Suppressor macrophage (primary cell): ENCODE measurements at regions not wholly inside any gene's neighbourhood (a gene's known extent, or its start where the extent isn't known, plus 50 kb on each side); places are given as distances from the start of the nearest gene placed in this dataset.

ENCODE experiments used
- DNase-seq, 4 experiments: peaks; one replicate each; pipeline ENCODE4 v3.0.0-alpha.2; 2020 to 2022

- no peak for DNase-seq
These were observed 188.1 kb downstream of the SNAPC1 start for GRCh38 chr14:61950340-61950739.

DNA sequence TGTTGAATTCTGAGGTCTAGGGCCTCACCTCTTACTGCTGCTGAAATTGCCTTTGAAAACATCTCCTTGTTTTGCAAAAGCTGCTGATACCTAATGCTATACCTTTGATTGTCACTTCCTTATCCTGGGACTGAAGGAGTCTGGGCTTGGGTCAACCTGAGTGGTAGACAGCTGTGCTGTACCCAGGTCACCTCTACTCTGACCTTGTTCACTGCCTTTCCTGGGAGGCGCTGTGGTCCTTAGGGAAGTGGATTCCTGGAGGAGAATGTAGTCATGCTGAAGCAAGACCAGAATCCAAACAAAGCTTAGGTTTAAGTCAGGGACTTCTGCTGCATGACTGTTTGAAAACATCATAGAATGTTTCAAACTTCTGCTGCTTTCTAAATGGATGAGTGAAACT lies 191.4 kb downstream of the SNAPC1 start:
- DNase-seq: no peak

- no peak for DNase-seq
These were observed 192.1 kb downstream of the SNAPC1 start for GRCh38 chr14:61954306-61954705.

- DNase-seq: no peak
These were observed 194.3 kb downstream of the SNAPC1 start for GRCh38 chr14:61956517-61956916.

- no peak for DNase-seq
These were observed 197.1 kb downstream of the SNAPC1 start for GRCh38 chr14:61959348-61959747.

DNA sequence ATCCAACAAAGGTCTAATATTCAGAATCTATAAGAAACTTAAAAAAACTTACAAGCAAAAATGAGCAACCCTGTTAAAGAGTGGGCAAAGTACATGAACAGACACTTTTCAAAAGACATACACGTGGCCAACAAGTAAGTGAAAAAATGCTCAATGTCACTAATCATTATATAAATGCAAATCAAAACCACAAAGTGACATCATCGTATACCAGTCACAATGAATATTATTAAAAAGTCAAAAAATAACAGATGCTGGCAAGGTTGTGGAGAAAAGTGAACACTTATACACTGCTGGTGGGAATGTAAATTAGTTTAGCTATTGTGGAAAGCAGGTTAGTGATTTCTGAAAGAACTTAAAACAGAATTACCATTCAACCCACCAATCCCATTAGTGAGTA lies 199.1 kb downstream of the SNAPC1 start:
- no peak for DNase-seq

GRCh38 chr14:61963926-61964325 lies 201.7 kb downstream of the SNAPC1 start:
- no peak for DNase-seq

DNA sequence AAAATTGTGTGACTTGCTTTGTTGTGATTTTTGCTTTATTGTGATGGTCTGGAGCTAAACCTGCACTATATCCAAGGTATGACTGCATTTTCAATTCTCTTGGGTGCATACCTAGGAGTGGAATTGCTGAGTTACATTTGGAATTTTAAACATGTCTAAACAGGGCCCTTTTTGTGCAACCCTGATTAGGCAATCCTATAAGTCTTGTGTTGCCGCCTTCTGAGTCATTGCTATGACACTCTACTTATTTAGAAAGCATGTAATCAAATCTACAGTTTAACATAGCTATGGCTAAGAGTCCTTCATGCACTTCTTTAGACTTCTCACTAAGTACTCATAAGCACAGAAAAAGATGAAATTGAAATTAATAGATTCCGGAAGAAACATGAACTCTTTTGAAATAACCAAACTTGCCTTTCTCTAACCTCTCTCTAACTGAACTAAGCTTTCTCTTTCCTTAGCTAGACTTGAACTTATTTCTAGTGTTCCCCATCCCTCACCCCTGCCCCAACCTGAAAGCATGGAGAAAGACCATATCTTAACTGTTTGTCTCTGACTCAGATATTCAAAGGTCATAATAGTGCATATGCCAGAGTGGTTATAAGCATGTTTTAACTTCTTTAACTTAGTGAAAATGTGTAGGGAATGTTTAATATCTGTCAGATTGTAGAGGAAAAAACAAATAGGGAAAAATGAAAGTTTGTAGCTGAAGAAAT lies 203.0 kb downstream of the SNAPC1 start:
- DNase-seq: peak in 2 of 4 experiments; percentile 8

- no peak for DNase-seq
These were observed 206.0 kb downstream of the SNAPC1 start for GRCh38 chr14:61968207-61968606.

DNA sequence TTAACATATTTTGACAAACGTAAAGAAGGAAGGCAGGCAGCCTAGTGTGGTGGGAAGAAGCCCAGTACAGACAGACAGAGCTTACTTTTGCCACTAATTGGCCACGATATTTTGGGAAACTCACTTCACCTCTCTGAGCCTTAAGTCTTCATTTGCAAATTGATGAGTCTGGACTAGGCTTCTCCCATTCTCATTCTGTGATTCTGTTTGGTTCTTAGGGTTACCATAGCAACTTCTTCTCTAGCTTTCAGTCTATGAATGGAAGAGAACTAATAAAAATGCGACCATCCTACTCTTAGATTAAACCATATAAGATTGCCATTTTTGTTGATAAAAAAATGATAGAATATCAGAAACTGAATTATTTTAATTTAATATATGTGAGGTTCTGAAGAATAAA lies 210.5 kb downstream of the SNAPC1 start:
- DNase-seq: no peak

GRCh38 chr14:61973981-61974380 lies 211.8 kb downstream of the SNAPC1 start:
- no peak for DNase-seq

GRCh38 chr14:61977217-61977616 lies 215.0 kb downstream of the SNAPC1 start:
- DNase-seq: no peak

DNA sequence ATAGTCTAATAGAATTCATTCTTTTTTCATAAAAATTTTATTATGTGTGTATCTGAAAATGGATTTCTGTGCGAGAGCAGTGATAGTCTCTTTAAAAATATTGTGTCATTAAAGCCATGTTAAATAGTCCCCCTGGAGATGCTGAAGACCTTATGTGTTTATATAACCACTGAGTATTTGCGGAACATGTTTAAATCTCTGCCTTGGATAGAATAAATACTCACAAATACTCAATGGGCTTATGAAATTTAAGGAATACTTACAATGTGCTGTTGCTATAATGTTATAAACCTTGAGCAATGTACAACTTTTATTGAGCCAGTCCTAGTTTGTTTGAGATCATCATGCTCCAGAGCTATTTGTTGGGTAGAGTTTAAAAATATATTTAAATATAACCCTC lies 226.0 kb downstream of the SNAPC1 start:
- DNase-seq: no peak

GRCh38 chr14:61992139-61992538 lies 229.9 kb downstream of the SNAPC1 start:
- DNase-seq: no peak

- no peak for DNase-seq
These were observed 230.7 kb downstream of the SNAPC1 start for GRCh38 chr14:61992926-61993325.

DNA sequence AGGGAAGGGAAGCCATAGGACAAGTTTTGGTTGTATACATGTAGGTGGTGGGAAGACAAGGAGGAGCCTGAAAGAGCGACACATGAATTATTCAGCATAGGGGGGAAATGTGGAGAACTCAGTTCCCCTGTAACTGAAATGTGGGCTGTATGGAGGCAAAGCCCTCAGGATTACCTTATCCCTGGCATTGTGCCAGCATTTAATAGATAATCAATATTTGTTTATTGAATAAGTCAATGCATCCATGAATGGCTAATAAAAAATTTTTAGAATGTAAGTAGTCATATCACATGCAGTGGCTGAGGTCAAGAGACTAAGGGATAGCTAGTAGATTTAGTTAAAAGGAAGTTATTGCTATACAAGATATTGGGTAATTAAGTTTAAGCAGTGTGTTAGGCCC lies 232.4 kb downstream of the SNAPC1 start:
- DNase-seq: no peak

DNA sequence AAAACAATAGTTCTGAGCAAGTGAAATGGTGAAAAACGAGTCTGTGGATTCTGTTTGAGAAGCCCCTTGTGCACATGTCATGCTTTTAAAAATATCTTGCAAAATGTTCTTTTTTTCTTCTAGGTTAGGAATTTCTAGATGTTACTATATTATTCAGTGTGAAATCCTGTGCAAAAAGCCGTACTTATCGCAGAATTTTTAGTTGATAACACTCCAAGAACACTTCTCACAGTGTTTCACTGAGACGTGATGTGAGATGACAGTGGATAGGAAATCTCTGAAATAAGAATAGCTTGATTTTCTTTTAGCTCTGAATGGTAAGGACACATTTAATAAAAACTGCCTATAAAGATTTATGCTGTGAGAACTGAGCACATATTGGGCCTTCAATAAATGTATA lies 234.5 kb downstream of the SNAPC1 start:
- no peak for DNase-seq

DNA sequence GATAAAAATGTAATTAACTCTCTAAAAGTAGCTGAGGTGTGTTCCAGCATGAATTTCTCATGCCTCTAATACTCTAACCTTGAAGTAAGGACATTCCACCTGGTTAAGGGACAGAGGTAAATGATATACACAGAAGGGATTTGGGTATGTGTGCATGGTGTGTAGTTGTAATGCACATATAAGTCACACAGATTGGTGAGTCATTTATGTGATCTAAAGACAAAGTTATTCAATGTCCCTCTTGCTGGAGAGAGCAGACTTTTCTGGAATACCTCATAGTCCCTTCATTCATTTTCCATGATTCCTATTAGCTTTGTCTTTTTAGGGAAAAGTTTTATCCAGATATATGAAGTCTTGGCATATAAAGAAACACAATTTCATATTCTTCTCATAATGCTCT lies 234.9 kb downstream of the SNAPC1 start:
- DNase-seq: no peak

- no peak for DNase-seq
These were observed 239.7 kb downstream of the SNAPC1 start for GRCh38 chr14:62001963-62002362.

DNA sequence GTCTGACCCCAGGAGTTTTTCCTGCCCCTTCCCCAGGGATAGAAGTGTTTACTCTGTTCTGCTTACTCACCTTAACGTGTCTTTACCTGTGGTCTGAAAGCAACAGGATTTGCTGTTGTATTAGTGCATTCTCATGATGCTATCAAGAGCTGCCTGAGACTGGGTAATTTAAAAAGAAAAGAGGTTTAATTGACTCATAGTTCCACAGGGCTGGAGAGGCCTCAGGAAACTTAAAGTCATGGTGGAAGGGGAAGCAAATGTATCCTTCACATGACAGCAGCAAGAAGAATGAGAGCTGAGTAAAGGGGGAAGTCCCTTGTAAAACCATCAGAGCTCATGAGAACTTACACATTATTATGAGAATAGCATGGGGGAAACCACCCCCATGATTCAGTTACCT lies 240.4 kb downstream of the SNAPC1 start:
- DNase-seq: peak in 2 of 4 experiments; percentile 1 to 8

- DNase-seq: no peak
These were observed 241.5 kb downstream of the SNAPC1 start for GRCh38 chr14:62003701-62004100.

DNA sequence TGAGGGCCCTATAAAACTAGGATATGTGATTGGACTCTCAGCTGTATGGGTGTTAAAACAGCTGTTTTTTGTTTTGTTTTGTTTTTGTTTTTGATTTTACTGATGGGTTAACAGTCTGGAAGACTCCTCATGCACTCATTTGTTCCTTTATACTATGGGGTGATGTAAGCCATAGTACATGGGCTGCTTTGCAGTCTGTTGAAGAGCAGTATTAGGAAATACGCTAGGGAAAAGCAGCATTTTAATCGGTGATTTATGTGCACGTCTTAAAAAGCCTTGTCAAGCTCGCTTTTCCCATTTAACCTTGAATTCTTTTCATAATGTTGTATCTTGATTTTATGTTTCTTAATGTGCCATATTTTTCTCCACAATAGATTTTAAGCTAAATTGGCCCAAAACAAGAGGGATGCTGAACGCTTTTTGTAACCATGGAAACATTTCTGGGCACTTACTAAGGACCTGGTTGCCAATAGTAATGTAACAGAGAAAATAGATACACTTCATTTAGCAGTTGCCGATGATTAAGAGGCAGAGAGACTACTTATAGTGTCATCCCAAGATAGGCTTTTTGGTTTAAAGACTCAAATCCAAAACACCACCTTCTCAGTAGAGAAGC lies 244.0 kb downstream of the SNAPC1 start:
- no peak for DNase-seq

- DNase-seq: no peak
These were observed 253.0 kb downstream of the SNAPC1 start for GRCh38 chr14:62015243-62015642.

DNA sequence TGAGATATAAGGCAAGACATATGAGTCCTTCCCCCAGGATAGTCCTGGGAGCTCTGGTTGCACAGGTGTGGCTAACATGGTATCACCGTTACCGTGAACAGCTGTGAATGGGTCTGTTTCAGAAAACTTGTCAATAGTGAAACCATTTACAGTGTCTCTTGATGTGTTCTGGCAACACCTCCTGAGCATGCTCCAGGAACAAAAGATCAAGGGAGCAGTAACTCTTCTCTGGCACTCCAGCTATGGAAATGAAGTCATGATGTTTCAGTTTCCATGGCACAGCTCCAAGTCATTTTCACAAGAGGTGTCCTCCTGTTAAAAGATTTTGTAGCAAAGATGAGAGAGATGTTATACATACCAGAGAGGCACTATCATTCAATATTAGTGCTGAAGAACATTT lies 253.7 kb downstream of the SNAPC1 start:
- DNase-seq: no peak
